GM12801 (cell line): ENCODE measurements at regions not wholly inside any gene's neighbourhood (a gene's known extent, or its start where the extent isn't known, plus 50 kb on each side); places are given as distances from the start of the nearest gene placed in this dataset.

Source experiments
- CTCF ChIP-seq: IDR thresholded peaks from one replicate; pipeline ENCODE4 v1.5.1; 2011; ENCODE audit warnings: control low read depth; ENCODE audit not compliant: insufficient read length; ENCODE audit errors: extremely low read depth

GRCh38 chr9:135279385-135279784, 191.9 kb downstream of the OLFM1 start:
- TF ChIP-seq CTCF, result no peak

GRCh38 chr9:135279834-135280393, 192.4 kb downstream of the OLFM1 start:
- TF ChIP-seq CTCF, result no peak

GRCh38 chr9:135280666-135281065, 193.2 kb downstream of the OLFM1 start:
- no peak for TF ChIP-seq CTCF

- no peak for TF ChIP-seq CTCF
Measured at GRCh38 chr9:135281151-135281550, 193.7 kb downstream of the OLFM1 start.

- no peak for TF ChIP-seq CTCF
Measured at GRCh38 chr9:135281791-135282737, 194.6 kb downstream of the OLFM1 start.

- no peak for TF ChIP-seq CTCF
Measured at GRCh38 chr9:135282808-135283207, 195.3 kb downstream of the OLFM1 start.

GRCh38 chr9:135283671-135284070, 195.9 kb upstream of the PPP1R26 start:
- TF ChIP-seq CTCF, result no peak
